NCI-H2107 treated with DMSO at 0.1 percent for 48 hours (cell line): ENCODE measurements at regions not wholly inside any gene's neighbourhood (a gene's known extent, or its start where the extent isn't known, plus 50 kb on each side); places are given as distances from the start of the nearest gene placed in this dataset.
"Not testable (repeated sequence)": the region's sequence is repeated elsewhere in the genome, so short reads cannot be mapped to it uniquely, and the experiment has no call there.

Experiments used
- DNase-seq: peaks from one replicate; lab custom pipeline; 2025; ENCODE audit not compliant: unreplicated experiment; lab: John Stamatoyannopoulos, UW

DNA sequence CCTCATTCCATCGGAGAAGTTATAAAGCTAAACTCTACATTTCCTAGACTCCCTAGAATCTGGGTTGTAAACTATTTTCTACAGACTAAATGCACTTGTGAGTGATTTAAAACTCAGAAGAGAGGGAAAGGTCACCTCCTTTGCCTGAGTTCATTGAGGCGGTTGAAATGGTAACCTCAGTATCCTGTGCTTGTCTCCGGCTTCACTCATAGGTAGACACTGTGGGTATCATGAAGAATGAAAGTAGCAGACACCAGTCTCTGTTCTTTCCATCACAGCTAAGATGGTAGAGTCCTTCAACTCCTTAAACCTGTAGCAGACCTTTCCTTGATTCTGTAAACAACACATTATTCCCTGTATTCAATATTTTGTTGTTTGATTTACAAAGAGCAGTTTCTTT is 291.3 kb upstream of the ANKRD50 start:
- DNase-seq = no peak

- DNase-seq = no peak
Observed at GRCh38 chr4:124997991-124998390, 285.5 kb upstream of the ANKRD50 start.

DNA sequence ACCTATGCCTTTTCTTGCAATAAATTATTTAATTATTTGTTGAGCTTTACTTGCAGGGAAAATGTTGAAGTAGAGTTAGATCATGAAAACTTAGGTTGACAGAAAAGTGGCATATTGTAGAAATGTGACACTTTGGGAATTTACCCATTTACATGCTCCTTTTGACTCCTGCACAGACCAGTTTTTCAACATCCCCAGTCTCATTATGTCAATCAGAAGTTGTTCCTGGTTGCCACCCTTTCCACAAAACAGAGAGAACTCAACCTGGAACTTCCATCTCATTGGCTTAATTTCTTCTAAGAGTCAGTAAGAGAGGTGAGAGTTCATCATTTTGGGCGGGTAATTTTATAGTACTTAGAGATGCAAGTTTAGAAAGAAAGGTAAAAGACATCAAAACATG is 284.6 kb upstream of the ANKRD50 start:
- DNase-seq = no peak

GRCh38 chr4:124993838-124994237 is 281.3 kb upstream of the ANKRD50 start:
- no peak for DNase-seq

DNA sequence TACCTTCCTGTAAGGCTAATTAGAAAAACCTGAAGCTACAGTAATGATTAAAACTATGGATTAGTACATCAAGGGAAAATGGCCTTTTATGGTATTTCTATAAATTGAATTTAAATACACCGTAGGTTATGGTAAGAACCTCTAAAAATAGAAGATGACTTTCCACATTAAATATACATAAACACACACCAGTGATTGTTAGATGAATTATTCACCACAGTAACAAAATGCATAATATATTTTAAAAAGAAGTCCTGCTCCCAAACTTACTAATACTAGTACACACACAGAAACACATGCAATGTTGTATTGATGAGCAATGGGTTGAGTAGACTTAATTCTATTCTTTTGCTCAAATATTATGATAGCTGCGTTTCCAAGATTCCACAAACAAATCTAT is 277.9 kb upstream of the ANKRD50 start:
- DNase-seq = no peak

- DNase-seq = no peak
Observed at GRCh38 chr4:124980276-124980752, 267.8 kb upstream of the ANKRD50 start.

- not testable (repeated sequence) for DNase-seq
Observed at GRCh38 chr4:124978536-124978935, 266.0 kb upstream of the ANKRD50 start.

DNA sequence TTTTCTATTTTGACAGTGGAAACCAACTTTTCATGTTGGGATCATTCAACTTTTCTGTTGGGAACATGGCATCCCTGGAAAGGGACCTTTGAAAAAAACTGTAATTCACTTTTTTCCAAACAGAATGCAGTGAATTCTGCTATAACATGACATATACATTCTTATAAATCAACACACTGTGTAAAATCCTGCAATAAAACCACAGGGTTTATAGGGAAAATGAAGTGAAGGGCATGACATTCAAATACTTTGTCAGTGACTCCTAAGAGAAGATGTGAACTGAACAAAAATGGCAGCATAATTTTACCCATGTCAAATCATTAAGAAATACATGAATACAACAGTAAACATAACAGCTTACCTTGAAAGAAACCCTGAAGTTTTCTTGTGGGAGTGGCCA is 264.5 kb upstream of the ANKRD50 start:
- DNase-seq = no peak

DNA sequence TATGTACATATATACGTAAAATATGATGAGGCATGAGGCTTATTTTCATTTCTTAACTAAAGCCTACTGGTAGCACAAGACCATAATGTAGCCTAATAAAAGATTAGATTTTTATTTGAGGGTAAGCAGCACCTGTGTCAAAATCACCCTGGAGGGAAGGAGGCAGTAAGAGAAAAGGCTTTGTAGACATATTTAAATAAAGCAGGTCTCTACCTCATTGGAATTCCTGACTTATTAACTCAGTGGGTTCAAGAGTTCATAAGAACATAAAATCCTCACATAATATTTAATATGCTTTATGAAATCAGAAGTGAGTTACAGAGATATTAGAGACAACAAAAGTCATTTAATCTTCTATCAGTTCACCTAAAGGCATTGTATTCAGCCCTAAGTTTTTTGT is 261.6 kb upstream of the ANKRD50 start:
- DNase-seq = no peak

GRCh38 chr4:124973716-124974115 is 261.2 kb upstream of the ANKRD50 start:
- DNase-seq = no peak

DNA sequence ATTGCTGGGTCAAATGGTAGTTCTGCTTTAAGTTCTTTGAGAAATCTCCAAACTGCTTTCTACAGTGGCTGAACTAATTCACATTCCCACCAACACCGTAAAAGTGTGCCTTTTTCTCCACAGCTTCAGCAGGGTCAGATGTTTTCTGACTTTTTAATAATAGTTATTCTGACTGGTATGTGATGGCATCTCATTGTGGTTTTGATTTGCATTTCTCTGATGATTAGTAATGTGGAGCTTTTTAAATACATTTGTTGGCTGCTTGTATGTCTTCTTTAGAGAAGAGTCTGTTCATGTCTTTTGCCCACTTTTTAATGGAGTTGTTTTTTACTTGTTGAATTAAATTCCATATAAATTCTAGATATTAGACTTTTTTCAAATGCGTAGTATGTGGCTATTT is 257.5 kb upstream of the ANKRD50 start:
- DNase-seq = no peak

GRCh38 chr4:124965497-124965891 is 253.0 kb upstream of the ANKRD50 start:
- no peak for DNase-seq

- DNase-seq = no peak
Observed at GRCh38 chr4:124964852-124965496, 252.4 kb upstream of the ANKRD50 start.

DNA sequence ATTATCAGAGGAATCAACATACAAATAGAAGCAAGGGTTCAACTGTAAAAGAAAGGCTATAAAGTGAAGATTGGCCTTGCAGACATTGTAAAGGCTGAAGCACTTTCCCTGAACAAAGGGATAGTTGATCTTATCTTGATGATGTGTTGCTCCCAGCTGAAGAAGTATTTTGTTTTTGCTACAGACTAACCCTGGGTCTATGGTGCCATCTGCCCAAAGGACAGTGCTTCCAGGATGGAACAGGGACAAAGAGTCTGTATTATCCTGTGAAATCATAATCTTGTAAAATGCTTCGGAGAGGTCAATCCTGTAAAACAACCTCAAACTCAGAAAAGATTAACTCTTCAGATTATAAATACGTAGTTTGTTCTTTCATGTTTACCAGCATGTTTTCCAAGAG is 251.7 kb upstream of the ANKRD50 start:
- DNase-seq = no peak

GRCh38 chr4:124961138-124961750 is 248.7 kb upstream of the ANKRD50 start:
- no peak for DNase-seq

DNA sequence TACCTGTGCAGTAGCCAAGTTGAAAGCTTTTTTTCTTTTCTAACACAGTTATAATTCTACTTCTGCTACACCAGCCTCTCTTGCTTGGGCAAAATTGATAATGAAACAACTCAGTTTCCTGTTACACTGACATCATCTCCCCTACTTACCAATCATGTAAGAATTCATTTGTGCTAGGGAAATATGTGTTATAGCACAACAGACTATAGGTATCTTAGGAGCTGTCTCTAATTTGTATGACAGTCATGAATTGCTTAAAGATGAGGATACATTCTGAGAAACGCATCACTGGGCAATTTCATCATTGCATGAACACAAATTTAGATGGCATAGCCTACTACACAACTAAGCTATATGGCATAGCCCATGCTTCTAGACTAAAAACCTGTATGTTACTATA is 246.3 kb upstream of the ANKRD50 start:
- no peak for DNase-seq

GRCh38 chr4:124955476-124955875 is 242.9 kb upstream of the ANKRD50 start:
- no peak for DNase-seq

DNA sequence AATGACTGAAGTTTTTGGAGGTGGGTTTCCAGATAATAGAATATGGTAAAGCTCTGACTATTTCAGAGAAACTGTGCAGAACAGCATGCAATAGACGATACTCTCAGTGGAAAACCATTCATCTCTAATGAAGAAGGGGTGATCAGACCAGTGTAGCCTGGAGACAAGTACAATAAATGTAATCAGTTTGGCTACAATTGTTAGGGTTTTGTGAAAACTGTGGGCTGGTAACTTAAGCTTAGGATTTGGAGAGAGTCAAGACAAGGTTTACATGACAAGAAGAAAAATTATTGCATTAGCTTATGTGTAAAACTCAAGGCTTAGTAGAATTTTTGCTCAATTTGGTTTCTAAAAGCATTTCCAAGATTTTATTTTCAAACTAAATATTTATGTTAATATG is 241.5 kb upstream of the ANKRD50 start:
- no peak for DNase-seq

DNA sequence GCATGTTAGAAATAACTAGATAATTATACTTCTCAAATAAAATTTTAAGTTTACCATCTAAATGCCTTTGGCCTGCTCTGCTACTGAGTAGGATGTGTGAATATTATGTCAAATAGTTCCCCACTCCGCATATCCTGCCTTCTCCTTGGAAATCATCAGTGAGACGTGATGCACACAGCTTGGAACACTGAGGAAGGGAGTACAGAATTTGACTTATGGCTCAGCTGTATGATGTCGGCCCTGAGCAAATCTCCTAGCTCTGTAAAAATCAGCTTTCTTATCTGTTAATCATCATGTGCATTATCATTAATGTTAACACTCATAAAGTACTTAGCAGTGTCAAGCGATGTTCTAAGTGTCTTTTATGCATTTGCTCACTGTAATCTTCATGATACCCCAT is 241.0 kb upstream of the ANKRD50 start:
- no peak for DNase-seq

DNA sequence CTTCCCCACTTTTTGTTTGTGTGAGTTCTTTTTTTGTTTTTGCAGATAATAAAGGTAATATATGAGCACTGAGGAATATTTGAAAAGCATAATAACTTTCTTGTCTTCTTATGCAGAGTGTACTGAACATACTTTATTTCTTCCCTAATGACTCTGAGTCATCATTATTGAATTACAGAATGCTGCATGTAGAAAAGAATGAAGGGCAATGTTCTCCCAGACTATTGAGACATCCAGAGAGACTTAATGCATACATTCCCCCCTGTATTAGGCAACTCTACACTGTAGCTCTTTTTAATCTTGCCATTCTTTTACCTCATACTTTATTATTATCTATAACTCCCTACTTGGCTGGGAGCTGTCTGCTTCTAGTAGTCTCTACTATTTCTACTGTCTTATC is 240.5 kb upstream of the ANKRD50 start:
- no peak for DNase-seq

DNA sequence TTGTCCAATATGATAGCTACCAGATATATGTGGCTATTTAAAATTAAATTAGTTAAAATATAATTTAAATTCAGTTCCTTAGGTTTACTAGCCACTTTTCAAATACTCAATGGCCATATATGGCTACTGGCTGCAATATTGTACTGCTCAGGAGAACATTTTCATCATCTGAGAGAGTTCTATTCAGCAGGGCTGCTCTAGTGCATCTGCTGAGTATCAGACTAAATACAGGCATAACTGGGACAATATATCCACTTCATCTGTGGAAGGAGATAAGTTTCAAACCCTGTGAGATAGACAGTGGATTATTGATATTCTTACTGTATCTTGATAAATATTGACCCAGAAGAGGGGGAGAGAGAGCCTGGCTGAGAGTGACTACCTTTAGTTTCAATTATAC is 240.1 kb upstream of the ANKRD50 start:
- DNase-seq = no peak

DNA sequence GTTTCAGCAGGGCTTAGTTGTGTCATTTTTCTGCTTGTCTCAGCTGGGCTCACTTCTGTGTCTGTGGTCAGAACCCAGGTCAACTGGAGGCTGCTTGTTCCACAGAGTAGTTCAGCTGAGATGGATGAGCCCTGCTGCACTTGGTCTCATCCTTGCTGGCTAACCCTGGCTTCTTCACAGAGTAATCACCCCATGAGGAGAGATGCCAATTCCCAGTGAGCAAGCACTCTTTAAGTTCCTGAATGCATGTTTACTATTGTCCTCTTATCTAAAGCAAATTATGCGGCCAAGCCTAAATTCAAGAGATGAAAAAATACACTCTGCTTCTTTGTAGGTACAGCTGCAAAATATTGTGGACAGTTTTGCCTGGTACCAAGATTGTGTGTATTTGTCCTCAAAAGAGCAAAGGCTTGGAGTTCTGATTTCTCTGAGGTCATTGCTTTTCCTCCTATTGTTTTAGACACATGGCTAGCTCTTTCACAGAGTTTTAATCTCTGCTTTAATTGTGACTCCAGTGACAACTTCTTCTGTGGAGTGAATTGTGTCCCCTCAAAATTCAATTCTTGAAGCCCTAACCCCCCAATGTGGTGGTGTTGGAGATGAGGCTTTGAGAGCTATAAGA is 236.6 kb upstream of the ANKRD50 start:
- no peak for DNase-seq
